Adrenal gland (tissue), 9 donors: ENCODE measurements at regions not wholly inside any gene's neighbourhood (a gene's known extent, or its start where the extent isn't known, plus 50 kb on each side); places are given as distances from the start of the nearest gene placed in this dataset.
"Not testable (repeated sequence)": the region's sequence is repeated elsewhere in the genome, so short reads cannot be mapped to it uniquely, and the experiment has no call there.

ENCODE experiments used
- DNase-seq, 7 donors: peaks; one replicate each; pipeline ENCODE4 v3.0.0-alpha.2; 2019 to 2020
- H3K27ac ChIP-seq, 5 donors: fragments of 200-600 bp; sonication (generic) in 4 of 5; 1 replicate in 3 of 5; 2 replicates in 2 of 5; pipeline versions ENCODE4 v1.5.1 to v1.8.0; 2016 to 2020; ENCODE audit warnings: mild to moderate bottlenecking in 1 of 5
- H3K27me3 ChIP-seq: fragments of 200-600 bp; 2 replicates; pipeline ENCODE4 v1.8.0; 2021
- H3K36me3 ChIP-seq, 2 donors: fragments of 200-600 bp; replicated peaks in 1 of 2; 1 replicate in 1 of 2; 2 replicates in 1 of 2; pipeline versions ENCODE4 v1.5.1 to v1.8.0; 2018 to 2022
- H3K4me1 ChIP-seq, 2 donors: fragments of 200-600 bp; replicated peaks in 1 of 2; 1 replicate in 1 of 2; 2 replicates in 1 of 2; pipeline versions ENCODE4 v1.5.1 to v1.8.0; 2018 to 2021
- H3K4me3 ChIP-seq, 4 donors: fragments of 200-600 bp; sonication (generic) in 3 of 4; one replicate each; pipeline ENCODE4 v1.5.1; 2016 to 2018
- H3K9me3 ChIP-seq, 3 donors: fragments of 200-600 bp; sonication (generic) in 1 of 3; replicated peaks in 1 of 3; 1 replicate in 2 of 3; 2 replicates in 1 of 3; pipeline versions ENCODE4 v1.5.1 to v1.8.0; 2016 to 2021
- CTCF ChIP-seq, 6 experiments: fragments of 450-650 bp in 4 of 6; fragments of 200-600 bp in 2 of 6; sonication (generic) in 1 of 6; IDR thresholded peaks; 1 replicate in 5 of 6; 2 replicates in 1 of 6; pipeline versions ENCODE4 v1.5.1 to v1.8.0; 2016 to 2021; ENCODE audit warnings: antibody characterized with exemption in 6 of 6, mild to moderate bottlenecking in 2 of 6, moderate library complexity in 1 of 6
- POLR2A ChIP-seq, 2 donors: fragments of 450-650 bp; IDR thresholded peaks; one replicate each; pipeline ENCODE4 v1.6.1; 2017; ENCODE audit warnings: antibody characterized with exemption in 2 of 2, mild to moderate bottlenecking in 2 of 2, moderate library complexity in 1 of 2
- WGBS, 4 donors: extraction: QIAGEN DNeasy Blood & Tissue Kit in 2 of 4; methylation state at CpG; one replicate each; pipeline versions ENCODE4 v1.1.5 to v1.1.7; 2013 to 2017; 5-methylcytosine and 5-hydroxymethylcytosine counted together
- intact Hi-C, 2 donors: fragments of 100-400 bp; cut with DNase I; formaldehyde crosslinking; loops; one replicate each; pipeline versions ENCODE4 v1.14.1 to v1.15.0; 2022 to 2023
- donor health status: healthy with polysubstance abuse.
- donor health status: Bipolar disorder and iron deficiency.
- donor health status: DM: yes; HTN: yes; CAD: no.
- donor health status: DM: no; HTN: no; CAD: no.
- donor health status: DM: no; HTN: no; CAD: no.

- Histone ChIP-seq H3K27ac (no peak overlapping the region), H3K4me1 (no peaks in the 10 kb centered on the region), H3K27me3 (no peaks in the 10 kb centered on the region), H3K36me3 (no peaks in the 10 kb centered on the region), H3K4me3 (no peak overlapping the region), H3K9me3 (no peaks in the 10 kb centered on the region)
- TF ChIP-seq CTCF (IDR thresholded peaks at IDR 0.05) = no peak
- no peak for TF ChIP-seq POLR2A (IDR thresholded peaks at IDR 0.05)
- WGBS, 4 donors = 85 to 96% (median 89%) methylated on average over 1 of the region's 1 CpG
- no peak for DNase-seq
- intact Hi-C loops = no loop called here
Measured at GRCh38 chr3:43236008-43236407, 50.3 kb upstream of the SNRK start.

- TF ChIP-seq CTCF (IDR thresholded peaks at IDR 0.05) (no peak), POLR2A (IDR thresholded peaks at IDR 0.05) (no peak)
Measured at GRCh38 chr3:43233062-43233461, 53.3 kb upstream of the SNRK start.

GRCh38 chr3:43231276-43232000 is 54.9 kb upstream of the SNRK start:
- no peak overlapping the region for H3K4me3 ChIP-seq
- DNase-seq = no peak
- H3K27me3 ChIP-seq = no peaks in the 10 kb centered on the region
- H3K27ac ChIP-seq = no peak overlapping the region
- H3K4me1 ChIP-seq = no peaks in the 10 kb centered on the region
- intact Hi-C loops = no loop called here
- WGBS, 4 donors = 52 to 61% (median 61%) methylated on average over 6 of the region's 6 CpGs
- TF ChIP-seq POLR2A (IDR thresholded peaks at IDR 0.05) (no peak), CTCF (IDR thresholded peaks at IDR 0.05) (no peak)
- peaks cover 0 to 3% (median 0%) of the 10 kb centered on the region in 3 donors for H3K9me3 ChIP-seq
- H3K36me3 ChIP-seq = no peaks in the 10 kb centered on the region

More at GRCh38 chr3:43233062-43233461, 53.3 kb upstream of the SNRK start:
- WGBS, 4 donors = 68 to 81% (median 74%) methylated on average over 3 of the region's 3 CpGs
- H3K4me3 ChIP-seq = no peak overlapping the region
- intact Hi-C loops = no loop called here
- no peak for DNase-seq
- H3K27ac ChIP-seq = no peak overlapping the region
- H3K36me3 ChIP-seq = no peaks in the 10 kb centered on the region
- no peaks in the 10 kb centered on the region for H3K27me3 ChIP-seq
- no peaks in the 10 kb centered on the region for H3K4me1 ChIP-seq
- H3K9me3 ChIP-seq = no peaks in the 10 kb centered on the region

GRCh38 chr3:43229865-43230264 is 56.5 kb upstream of the SNRK start:
- H3K4me3 ChIP-seq, H3K27me3 ChIP-seq, H3K36me3 ChIP-seq, H3K27ac ChIP-seq, H3K9me3 ChIP-seq, H3K4me1 ChIP-seq, DNase-seq: not testable (repeated sequence)
- intact Hi-C loops = loop anchor here in 1 of 2 donors (10.0 kb wide), 1 partner anchor 275 kb away; no protein-coding TSS in a partner anchor
- 84 to 90% (median 88%) methylated on average over 4 of the region's 4 CpGs for WGBS, 4 donors

- not testable (repeated sequence) for H3K4me1 ChIP-seq, DNase-seq, H3K9me3 ChIP-seq, H3K27me3 ChIP-seq, H3K36me3 ChIP-seq, H3K27ac ChIP-seq, H3K4me3 ChIP-seq
- WGBS, 4 donors = 44 to 59% (median 49%) methylated on average over 1 of the region's 1 CpG
- intact Hi-C loops = loop anchor here in 1 of 2 donors (10.0 kb wide), 1 partner anchor 277 kb away; no protein-coding TSS in a partner anchor
Measured at GRCh38 chr3:43227685-43228084, 58.7 kb upstream of the SNRK start.
